ENCODE measurements at regions not wholly inside any gene's neighbourhood (a gene's known extent, or its start where the extent isn't known, plus 50 kb on each side); places are given as distances from the start of the nearest gene placed in this dataset.

DNA sequence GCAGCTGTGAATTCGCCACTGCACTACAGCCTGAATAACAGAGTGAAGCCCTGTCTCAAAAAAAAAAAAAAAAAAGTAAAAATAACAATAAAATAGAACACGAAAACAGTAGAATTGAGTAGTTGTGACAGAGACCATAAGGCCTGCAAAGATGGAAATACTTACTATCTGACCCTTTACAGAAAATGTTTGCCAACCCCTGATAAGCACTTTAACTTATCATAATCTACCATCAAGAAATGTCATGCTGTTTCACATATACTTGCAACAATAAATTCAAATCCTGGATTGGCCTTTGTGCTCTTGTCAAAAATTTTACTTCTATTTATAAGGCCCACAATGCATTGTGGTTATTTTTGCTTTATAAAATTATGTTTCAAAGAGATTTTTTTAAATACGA is 75.5 kb downstream of the ING2 start:
- no peak for TF ChIP-seq POLR2A (IDR thresholded peaks at IDR 0.05)
- no peak for TF ChIP-seq EP300 (IDR thresholded peaks at IDR 0.05; ENCODE audit: low read depth)
